ENCODE measurements at regions not wholly inside any gene's neighbourhood (a gene's known extent, or its start where the extent isn't known, plus 50 kb on each side); places are given as distances from the start of the nearest gene placed in this dataset.

DNA sequence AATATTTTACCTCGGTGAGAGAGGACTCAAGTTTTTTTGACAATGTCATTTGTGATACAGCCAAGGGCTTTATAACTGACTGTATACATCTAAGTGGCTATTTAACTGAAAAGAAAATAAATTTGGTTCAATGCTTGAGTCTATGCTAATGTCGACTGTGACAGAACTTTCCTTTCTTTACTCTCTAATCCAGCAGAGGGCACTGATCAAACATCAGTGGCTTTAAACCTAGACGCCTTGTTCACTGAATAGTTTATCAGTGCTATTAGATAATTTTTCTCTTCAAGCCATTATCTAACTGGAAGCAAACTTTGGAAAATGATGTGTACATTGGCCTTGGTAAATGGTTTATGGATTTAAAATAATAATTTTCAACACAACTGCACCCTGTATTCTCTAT, 285.1 kb downstream of the CHL1 start:
- no peak for TF ChIP-seq POLR2A (IDR thresholded peaks at IDR 0.05)
- peak; percentile 40 to 51 (median 44) for TF ChIP-seq CTCF (IDR thresholded peaks at IDR 0.05)

Measured in right lobe of liver (tissue), 4 donors.